ENCODE measurements at regions not wholly inside any gene's neighbourhood (a gene's known extent, or its start where the extent isn't known, plus 50 kb on each side); places are given as distances from the start of the nearest gene placed in this dataset.
"Not testable (repeated sequence)": the region's sequence is repeated elsewhere in the genome, so short reads cannot be mapped to it uniquely, and the experiment has no call there.

- TF ChIP-seq REST (IDR thresholded peaks at IDR 0.05; ENCODE audit: unreplicated experiment) (no peak), NANOG (IDR thresholded peaks at IDR 0.05; ENCODE audit: borderline replicate concordance) (no peak), CTCF (conservative IDR thresholded peaks at IDR 0.05; ENCODE audit: low read depth in 2 of 2) (no peak), ZNF331 (CRISPR knock-in tag; IDR thresholded peaks at IDR 0.05; ENCODE audit: low read depth) (no peak), STAT1 (IDR thresholded peaks at IDR 0.05; ENCODE audit: unreplicated experiment) (no peak)
These were observed 161.3 kb upstream of the VIPR2 start (continued) for GRCh38 chr7:159306012-159306411.

- H4K20me1 ChIP-seq (replicated peaks; ENCODE audit: insufficient read depth); H3K27me3 ChIP-seq (ENCODE audit: insufficient read depth); H3K79me2 ChIP-seq (replicated peaks; ENCODE audit: insufficient read depth); H3K4me3 Mint-ChIP-seq; H3K4me3 ChIP-seq; H3K36me3 ChIP-seq (ENCODE audit: insufficient read depth); H3K4me1 Mint-ChIP-seq; DNase-seq (ENCODE audit: low spot score); H3K27me3 Mint-ChIP-seq (ENCODE audit: insufficient read depth, low read depth, poor library complexity); H3K27ac ChIP-seq (ENCODE audit: low read depth); H3K27ac Mint-ChIP-seq; H3K9me2 ChIP-seq (ENCODE audit: insufficient read depth); H3K4me1 ChIP-seq (ENCODE audit: insufficient read depth); H3K4me2 ChIP-seq; ATAC-seq; H2AFZ ChIP-seq; H3F3A ChIP-seq (replicated peaks; ENCODE audit: low read depth): not testable (repeated sequence)
- Mint-ChIP-seq H3K36me3 (ENCODE audit: low read depth) (peaks cover 15% of the 10 kb centered on the region; the same call in 2 of the 3 replicates), H3K9me3 (peaks cover 82% of the 10 kb centered on the region)
These were observed 160.5 kb upstream of the VIPR2 start for GRCh38 chr7:159305185-159305584.

GRCh38 chr7:159303510-159303909, 158.8 kb upstream of the VIPR2 start:
- H3K27ac Mint-ChIP-seq; H3K4me1 Mint-ChIP-seq; H4K20me1 ChIP-seq (replicated peaks; ENCODE audit: insufficient read depth); H3K9me2 ChIP-seq (ENCODE audit: insufficient read depth); H2AFZ ChIP-seq; H3K4me2 ChIP-seq; H3F3A ChIP-seq (replicated peaks; ENCODE audit: low read depth); H3K4me3 Mint-ChIP-seq; H3K4me3 ChIP-seq; H3K27ac ChIP-seq (ENCODE audit: low read depth); H3K36me3 ChIP-seq (ENCODE audit: insufficient read depth); H3K4me1 ChIP-seq (ENCODE audit: insufficient read depth); ATAC-seq; H3K27me3 ChIP-seq (ENCODE audit: insufficient read depth); H3K27me3 Mint-ChIP-seq (ENCODE audit: insufficient read depth, low read depth, poor library complexity); DNase-seq (ENCODE audit: low spot score); H3K79me2 ChIP-seq (replicated peaks; ENCODE audit: insufficient read depth): not testable (repeated sequence)
- H3K36me3 Mint-ChIP-seq (ENCODE audit: low read depth), result peaks cover 10% of the 10 kb centered on the region; the same call in 2 of the 3 replicates
- H3K9me3 Mint-ChIP-seq, result peaks cover 83% of the 10 kb centered on the region

All from GM23338 (cell line).